ENCODE measurements at regions not wholly inside any gene's neighbourhood (a gene's known extent, or its start where the extent isn't known, plus 50 kb on each side); places are given as distances from the start of the nearest gene placed in this dataset.

DNA sequence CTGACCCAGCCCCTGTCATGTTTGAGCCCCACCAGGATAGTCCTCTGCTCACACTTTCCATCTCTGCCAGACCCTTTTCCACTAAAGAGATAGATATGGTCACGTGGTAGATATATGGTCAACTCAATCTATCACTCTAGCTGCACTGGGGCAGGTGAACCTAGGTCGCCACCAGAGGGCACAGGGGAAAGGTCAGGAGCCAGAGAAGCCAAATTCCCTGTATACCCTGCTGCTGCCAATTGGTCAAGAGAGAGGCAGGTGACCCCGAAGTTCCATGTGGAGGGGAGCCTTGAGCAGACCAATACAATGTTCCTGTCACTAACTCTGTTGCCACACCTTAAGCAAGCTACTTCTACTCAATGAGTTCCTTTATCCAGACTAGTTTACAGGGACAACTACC, 101.1 kb upstream of the GALNT18 start:
- peak; percentile 35 to 55; a peak in 2 of 4 replicates for TF ChIP-seq CTCF (conservative IDR thresholded peaks at IDR 0.05; ENCODE audit: low read depth in 2 of 2)
- no peak for TF ChIP-seq EZH2phosphoT487 (IDR thresholded peaks at IDR 0.05; ENCODE audit: unreplicated experiment)
- TF ChIP-seq EZH2 (IDR thresholded peaks at IDR 0.05; ENCODE audit: low read depth, unreplicated experiment), result no peak
